GM19467 (cell line): ENCODE measurements at regions not wholly inside any gene's neighbourhood (a gene's known extent, or its start where the extent isn't known, plus 50 kb on each side); places are given as distances from the start of the nearest gene placed in this dataset.
"Not testable (repeated sequence)": the region's sequence is repeated elsewhere in the genome, so short reads cannot be mapped to it uniquely, and the experiment has no call there.

Source experiments
- ATAC-seq: cut with Tn5 transposase; IDR thresholded peaks from one replicate; pipeline ENCODE4 v1.9.1; 2021; ENCODE audit warnings: mild to moderate bottlenecking, moderate library complexity; ENCODE audit not compliant: unreplicated experiment

DNA sequence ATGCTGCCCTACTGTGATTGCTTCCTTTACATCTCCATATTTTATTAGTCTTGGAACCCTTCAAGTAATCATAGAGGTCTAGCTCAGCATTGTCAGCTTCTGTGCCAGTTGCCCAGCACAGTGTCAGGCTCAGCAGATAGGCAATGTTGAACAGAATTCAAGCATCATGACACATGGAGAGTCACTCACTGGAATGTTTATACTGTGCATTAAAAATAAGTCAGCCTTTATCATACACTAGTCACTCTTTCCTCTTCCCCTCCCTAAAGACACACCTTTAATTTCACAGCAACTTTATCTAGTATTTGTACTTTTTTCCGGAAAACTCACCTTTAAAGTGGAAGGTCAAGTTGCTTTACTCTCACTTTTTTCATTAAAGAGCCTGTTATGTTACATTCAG is 253.8 kb upstream of the CDH11 start:
- no peak for ATAC-seq

DNA sequence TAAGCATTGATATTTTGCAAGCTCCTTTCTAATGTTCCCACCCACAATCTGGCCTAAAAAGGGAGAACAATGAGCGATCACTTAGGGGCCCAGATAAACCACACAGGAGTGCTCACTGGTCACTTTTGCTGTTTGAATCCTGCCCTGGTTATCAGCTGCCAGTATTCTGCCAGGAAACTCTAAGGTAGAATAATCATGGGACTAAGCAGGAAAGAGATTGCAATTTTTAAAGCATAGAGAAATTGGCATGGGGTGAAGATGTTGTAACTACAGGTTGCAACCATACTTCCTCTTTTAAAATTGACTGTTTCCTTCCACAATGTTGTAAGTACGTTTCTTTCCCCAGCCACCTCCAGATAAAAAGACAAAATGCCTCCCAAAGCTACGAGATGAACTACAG is 251.2 kb upstream of the CDH11 start:
- ATAC-seq, result no peak

DNA sequence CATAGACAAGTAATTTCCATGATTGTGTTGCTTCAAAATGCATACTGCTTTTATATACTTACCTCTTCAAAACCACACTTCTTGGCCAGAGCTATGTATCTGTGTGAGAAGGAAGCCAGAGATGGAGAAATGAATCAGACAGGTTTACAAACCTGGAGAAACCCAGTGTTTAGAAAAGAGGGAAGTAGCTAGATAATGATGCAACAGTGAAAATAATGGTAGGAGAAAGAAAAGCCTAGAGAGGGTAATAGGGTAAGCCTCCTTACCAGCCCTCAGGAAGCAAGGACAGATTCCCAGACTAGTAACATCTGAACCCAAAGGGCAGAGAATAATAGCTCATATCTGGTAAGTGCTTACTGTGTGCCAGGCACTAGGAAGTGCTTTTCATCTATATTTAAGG is 250.3 kb upstream of the CDH11 start:
- ATAC-seq, result no peak

DNA sequence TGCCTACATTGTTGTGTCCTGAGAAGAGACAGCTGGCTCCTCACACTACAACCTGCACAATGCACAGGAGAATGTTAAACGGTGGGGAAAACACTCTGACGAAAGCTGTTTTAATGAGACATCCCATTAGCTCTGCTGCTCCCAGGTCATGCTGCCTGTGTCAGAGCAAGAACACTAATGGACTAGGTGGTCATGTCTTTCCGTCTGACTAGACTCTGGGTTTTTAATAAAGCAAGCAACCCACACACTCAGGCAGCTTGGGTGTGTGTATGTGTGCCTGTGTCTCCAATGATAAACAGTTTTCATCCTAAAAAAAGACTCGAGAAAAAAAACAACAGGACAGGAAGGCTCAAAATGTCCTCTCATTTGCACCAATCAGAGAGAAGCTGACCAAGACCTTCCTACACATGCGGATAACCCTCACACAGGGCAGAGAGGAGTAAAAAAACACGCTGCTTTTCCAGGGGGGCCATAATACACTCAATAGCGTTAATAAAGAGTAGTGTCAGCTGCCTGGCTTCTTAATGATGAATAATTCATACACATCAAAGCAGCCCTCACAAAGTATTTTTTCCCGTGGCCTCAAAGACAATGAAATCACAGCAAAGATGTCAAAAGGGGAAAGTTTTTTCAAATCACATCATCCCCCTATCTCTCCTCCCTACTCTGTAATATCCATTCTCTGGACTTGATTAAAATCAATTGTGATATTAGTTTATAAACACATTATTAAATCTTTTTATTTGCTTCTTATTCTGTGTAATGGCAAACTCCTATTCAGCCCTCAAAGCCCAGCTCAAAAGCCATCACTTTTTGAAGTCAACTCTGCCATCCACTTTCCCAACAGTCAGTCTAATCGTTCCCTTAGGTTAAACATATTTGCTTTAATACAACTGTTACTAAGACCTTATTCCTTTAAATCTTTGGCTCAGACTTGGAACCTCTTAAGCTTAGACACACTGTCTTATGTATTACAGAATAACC is 244.2 kb upstream of the CDH11 start:
- ATAC-seq, result no peak

DNA sequence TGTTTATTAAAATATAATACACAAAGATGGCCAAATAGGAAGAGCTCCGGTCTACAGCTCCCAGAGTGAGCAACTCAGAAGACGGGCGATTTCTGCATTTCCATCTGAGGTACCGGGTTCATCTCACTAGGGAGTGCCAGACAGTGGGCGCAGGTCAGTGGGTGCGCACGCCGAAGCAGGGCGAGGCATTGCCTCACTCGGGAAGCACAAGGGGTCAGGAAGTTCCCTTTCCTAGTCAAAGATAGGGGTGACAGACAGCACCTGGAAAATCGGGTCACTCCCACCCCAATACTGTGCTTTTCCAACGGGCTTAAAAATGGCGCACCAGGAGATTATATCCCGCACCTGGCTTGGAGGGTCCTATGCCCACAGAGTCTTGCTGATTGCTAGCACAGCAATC is 234.9 kb upstream of the CDH11 start:
- ATAC-seq, result not testable (repeated sequence)

DNA sequence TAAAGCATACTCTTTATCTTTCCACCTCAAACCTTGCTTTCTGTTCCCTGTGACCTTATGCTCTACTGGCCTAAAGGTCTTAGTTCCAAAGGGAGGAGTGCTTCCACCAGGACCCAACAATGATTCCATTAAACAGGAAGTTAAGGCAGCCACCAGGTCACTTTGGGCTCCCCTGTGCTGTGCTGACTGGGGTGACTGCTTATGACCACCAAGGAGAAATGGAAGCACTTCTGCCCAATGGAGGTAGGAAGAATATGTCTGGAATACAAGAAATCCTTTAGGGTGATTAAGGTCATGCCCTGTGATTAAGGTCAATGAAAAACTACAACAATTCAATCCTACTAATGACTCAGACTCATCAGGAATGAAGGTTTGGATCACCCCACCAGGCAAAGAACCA is 233.8 kb upstream of the CDH11 start:
- ATAC-seq, result no peak

DNA sequence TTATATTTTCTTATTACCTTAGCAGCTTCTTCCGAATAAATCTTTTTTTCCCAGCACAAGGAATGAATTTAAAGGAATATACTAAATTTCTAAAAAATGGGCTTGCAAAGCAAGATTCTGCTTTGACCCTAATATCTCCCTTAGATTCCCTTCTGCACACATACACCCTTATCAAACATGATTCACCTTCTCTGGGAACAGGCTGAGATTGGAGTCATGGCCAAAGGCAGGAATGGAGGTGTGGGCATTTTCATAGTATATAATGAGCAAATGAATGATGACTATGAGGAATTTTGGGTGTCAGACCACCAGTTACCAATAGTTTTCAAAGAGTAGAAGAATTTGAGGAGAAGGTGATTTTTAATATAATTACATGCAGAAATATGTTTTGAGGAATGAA is 231.3 kb upstream of the CDH11 start:
- ATAC-seq, result no peak

DNA sequence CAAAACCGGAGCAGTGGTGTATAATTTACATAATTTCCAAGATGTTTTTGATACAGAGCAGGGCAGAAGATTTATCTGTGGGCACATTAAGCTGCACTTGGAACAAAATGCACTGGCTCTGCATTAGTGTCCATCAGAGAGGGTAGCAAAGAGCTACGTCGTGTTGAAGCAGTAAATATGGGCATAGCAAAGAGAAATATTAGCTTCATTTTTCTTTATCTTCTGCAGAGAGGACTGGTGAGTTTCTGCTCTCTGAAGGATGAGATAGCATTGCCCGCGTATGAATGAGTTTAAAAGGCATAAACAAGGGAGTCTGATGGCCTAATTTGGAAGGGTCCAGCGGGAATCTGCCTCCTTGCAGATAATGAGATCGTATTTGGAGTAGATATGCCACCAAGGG is 227.8 kb upstream of the CDH11 start:
- ATAC-seq, result no peak

DNA sequence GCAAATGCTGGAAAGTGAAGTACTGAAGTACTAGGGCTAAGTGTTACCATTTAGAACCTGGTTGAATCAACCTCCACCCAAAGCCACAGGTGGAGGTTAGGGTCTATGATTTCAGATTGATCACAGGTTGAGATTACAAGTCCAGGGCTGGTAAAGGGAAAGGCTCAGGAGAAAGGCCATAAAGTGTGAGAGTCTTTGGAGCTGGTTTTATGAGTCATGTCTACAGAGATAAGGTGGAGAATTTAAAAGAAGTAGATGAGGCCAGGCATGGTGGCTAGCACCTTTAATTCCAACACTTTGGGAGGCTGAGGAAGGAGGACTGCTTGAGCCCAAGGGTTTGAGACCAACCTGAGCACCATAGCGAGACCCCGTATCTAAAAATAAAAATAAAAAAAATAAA is 221.7 kb upstream of the CDH11 start:
- ATAC-seq, result no peak

DNA sequence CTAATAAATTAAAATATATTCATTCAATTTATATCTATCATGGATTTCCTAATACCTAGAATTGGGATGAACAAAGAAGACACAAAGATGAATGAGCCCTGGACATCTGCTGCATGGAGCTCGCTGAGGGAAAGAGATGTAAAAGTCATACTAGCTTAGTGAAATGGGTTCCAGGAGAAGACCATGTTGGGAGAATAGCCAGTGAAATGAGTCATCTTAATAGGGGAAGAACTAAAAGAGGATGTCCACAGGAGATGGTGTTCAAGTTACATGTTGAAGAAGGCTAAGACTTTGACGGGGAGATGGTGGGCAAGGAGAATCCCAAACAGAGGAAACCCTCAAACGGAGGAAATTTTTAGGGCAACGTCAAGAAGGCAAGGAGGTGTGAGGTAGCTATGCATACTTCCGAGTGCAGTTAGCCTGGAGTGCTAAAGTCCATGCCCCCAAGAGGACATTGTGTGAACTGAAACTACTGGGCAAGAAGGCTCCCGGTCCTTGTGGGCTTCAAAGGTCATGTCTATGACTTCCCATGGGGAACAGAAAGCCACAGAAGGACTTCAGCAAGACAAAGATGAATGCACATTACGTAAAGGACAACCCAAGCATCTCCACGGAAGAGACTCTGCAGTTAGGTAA is 220.5 kb upstream of the CDH11 start:
- ATAC-seq, result no peak

DNA sequence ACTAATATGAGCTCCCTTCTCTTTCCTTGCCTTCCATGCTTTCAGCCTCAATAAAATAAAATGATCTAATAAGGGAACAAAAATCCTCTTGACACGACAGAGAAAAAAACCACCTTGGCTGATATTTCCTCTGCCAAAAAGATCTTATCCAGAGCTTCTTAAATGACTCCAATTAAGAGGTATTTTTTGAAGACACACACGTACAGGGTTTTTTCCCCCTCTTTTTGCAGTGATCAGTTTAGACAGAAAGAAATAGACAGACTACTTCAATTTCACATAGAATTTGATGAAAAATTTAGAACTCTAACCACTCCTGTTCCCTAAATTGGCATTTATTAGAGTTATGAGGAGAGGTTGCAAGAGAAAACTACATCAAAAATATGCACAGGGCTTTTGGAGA is 217.2 kb upstream of the CDH11 start:
- no peak for ATAC-seq

DNA sequence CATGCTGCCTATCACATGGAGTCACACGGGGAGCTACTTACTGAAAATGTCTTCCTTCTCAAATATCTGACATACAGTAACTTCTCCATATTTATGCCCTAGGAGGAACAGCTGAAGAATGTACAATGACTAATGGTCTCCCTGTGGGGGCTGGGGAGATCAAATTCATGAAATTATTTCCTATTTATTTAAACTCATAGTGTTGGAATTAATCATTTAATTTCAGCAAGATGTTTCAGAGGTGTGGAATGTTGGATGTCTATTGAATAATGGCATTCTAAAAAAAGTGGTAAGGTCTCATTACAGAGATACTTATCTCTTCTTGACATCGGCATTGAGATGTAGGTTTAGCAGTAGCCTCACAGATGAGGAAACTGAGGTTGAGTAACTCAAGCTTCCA is 214.3 kb upstream of the CDH11 start:
- ATAC-seq, result no peak

DNA sequence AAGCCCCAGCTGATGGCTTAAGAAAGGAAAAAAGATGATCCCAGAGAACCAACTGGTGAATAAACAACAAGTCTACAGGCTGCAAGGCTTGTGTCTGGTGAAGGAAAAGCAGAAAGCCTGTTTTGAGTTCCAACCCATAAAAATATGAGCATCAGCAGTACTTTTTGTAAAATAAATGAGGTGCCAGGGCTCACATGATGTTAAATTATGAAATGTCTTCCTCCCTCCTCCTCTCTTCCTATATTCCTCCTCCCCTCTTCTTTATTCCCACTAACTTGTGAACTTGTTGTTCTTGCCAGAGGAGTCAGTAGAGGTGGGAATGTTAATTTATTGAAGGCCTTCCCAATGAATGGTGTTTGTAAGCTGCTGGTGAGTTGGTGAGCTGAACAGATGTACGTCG is 212.2 kb upstream of the CDH11 start:
- no peak for ATAC-seq

DNA sequence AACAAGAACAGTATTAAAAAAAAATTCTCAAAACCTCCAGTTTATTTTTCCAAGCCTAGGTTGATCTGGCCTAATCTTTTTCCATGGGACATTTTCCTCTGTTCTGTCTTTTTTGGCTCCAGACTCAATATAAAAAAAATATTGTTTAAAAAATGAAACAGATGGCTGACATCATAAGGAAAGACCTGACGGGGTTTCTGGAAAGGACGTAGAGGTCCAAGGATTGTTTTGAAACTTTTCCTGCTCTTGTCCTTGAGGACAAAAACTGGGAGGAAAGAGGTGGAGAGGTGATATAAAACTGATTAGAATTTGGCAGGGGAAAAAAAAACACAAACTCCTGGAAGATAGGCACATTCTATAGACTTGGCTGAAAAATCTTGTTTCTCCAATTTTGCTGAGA is 211.4 kb upstream of the CDH11 start:
- ATAC-seq, result no peak

DNA sequence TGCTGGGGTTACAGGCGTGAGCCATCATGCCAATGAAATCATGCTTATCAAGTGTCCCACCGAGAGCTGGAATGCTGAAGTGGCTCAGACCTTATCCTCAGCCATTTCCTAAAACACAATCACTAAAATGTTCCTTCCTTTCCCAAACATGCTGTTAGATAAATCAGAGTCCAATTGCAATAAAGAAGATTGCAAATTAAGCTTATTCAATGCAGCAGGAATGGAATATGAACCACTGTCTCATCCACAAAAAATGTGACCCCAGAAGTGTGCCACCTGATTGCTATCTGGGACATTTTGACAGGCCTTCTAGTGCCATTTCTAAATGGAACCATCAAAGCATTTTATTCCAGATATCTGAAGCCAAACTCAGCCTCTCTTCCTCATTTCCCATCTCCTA is 205.5 kb upstream of the CDH11 start:
- ATAC-seq, result no peak

DNA sequence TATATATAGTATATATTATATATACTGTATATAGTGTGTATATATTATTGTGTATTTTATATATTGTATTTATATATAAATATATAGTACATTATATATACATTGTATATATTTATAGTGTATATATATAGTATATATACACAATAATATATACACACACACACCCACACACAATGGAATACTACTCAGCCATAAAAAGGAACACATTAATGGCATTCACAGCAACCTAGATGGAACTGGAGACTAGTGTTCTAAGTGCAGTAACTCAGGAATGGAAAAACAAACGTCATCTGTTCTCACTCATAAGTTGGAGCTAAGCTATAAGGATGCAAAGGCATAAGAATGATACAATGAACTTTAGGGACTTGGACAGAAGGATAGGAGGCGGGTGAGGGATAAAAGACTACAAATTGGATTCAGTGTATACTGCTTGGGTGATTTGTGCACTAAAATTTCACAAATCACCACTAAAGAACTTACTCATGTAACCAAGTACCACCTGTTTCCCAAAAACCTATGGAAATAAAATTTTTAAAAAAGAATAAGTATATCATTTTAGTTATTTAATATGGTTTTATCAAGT is 201.9 kb upstream of the CDH11 start:
- ATAC-seq, result no peak

DNA sequence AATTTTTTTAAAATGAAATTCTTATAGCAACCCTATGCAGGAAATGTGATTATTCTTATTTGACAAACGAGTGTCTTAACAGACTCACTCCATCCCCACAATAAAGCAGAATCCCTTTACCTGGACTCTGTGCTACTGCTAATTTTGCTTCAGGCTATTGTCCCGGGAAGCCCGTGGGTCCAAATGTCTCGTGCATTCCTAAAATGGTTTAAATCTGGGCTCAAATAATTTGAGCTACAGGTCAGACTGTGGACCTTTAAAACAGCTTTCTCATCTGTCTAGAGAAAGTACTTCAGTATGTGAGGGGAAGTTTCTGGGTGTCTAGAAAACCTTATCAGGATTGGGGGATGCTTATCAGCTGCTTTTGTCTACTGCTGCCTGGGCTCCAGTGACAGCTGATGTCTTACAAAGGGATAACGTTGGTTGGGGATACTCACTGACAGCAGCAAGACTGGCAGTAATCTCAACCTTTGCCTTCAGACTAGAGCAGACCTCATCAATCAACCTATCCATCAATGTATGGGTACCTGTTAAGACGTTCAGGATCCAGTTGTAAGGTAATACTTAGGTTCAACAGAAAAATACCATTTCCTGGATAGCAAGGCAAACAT is 197.9 kb upstream of the CDH11 start:
- no peak for ATAC-seq

DNA sequence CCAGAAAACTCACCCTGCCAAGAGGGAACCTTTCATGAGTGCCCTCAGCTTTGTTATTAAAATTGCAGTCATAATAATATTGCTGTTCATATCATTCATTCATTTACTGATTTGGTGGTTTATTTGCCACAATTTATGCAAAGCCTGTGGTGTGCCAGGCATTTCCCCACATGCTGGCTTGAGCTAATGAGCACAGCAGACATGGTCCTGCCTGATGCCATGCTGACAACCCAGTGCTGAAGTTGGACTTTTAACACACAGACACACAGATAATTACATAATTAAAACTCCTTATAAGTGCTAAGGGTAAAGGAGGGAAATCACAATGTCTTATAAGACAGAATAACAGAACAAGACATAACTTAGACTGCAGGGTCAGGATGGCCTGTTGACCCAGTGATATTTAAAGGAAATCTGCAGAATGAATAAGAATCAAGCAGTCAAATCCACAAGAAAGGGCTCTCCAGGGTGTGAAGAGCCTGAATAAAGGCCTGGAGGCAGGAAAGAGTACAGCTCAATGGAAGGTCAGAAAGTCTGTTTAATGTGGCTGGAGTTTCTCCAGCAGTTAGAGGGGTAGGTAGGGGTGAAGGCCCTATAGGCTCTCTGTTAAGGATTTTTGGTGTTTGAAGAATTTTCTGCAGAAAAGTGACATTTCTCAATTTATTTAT is 196.9 kb upstream of the CDH11 start:
- ATAC-seq, result no peak

DNA sequence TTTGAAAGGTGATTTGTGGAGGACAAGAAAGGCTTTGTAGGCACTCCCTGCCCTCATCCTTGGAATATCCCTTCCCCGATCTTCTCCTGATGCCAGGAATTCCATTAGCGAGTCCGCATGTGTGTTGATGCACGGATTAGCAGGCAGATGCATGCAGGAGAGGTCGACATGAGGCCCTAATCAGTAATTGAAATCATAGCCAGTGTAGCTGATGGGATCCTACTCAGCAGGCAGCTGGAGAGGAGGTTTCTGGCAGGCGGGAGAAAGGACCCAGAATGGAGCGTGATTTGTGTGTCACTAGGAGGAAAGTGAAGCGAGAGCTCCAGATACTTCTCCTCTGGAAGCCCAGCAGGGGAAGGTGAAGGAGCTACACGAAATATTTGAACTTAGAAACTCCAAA is 196.3 kb upstream of the CDH11 start:
- no peak for ATAC-seq

DNA sequence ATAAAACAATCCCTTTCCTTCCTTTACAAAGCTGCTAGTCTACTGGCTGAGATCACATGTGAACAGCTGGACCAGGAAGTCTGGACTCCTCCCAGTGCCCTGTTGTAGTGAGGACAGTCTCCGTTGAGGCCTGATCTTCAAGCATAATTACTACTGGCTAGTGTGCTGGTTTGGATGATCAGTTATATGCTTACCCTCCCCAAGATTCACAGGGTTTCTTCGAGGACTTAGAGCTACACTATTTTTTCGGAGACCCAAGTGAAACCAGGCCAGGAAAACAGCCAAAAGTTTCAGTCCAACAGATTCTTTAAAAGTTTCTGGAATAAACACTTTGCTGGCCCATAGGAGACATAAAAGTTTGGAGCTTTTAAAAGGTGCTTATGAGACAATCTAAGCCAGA is 194.9 kb upstream of the CDH11 start:
- no peak for ATAC-seq
